Dendritic cell treated with granulocyte-macrophage colony-stimulating factor and Interleukin-4, amounts not matched to agents 40 ng/mL and 50 ng/mL, for 4 days (primary cell): ENCODE measurements at regions not wholly inside any gene's neighbourhood (a gene's known extent, or its start where the extent isn't known, plus 50 kb on each side); places are given as distances from the start of the nearest gene placed in this dataset.

Experiments used
- H3K27ac Mint-ChIP-seq: one replicate; pipeline ENCODE4 v1.8.0; 2022; ENCODE audit warnings: mild to moderate bottlenecking, mixed read lengths
- H3K27me3 Mint-ChIP-seq: one replicate; pipeline ENCODE4 v1.8.0; 2022; ENCODE audit warnings: mild to moderate bottlenecking, mixed read lengths
- H3K36me3 Mint-ChIP-seq: one replicate; pipeline ENCODE4 v1.8.0; 2022; ENCODE audit warnings: low read depth, mixed read lengths
- H3K4me1 Mint-ChIP-seq: one replicate; pipeline ENCODE4 v1.8.0; 2022; ENCODE audit warnings: low read depth, mixed read lengths
- H3K4me3 Mint-ChIP-seq: one replicate; pipeline ENCODE4 v1.8.0; 2022; ENCODE audit warnings: mild to moderate bottlenecking, moderate library complexity, mixed read lengths
- H3K9me3 Mint-ChIP-seq: one replicate; pipeline ENCODE4 v1.8.0; 2022; ENCODE audit warnings: mixed read lengths
- intact Hi-C: fragments of 100-400 bp; cut with micrococcal nuclease; formaldehyde crosslinking; loops from one replicate; pipeline ENCODE4 v1.15.0; 2022

DNA sequence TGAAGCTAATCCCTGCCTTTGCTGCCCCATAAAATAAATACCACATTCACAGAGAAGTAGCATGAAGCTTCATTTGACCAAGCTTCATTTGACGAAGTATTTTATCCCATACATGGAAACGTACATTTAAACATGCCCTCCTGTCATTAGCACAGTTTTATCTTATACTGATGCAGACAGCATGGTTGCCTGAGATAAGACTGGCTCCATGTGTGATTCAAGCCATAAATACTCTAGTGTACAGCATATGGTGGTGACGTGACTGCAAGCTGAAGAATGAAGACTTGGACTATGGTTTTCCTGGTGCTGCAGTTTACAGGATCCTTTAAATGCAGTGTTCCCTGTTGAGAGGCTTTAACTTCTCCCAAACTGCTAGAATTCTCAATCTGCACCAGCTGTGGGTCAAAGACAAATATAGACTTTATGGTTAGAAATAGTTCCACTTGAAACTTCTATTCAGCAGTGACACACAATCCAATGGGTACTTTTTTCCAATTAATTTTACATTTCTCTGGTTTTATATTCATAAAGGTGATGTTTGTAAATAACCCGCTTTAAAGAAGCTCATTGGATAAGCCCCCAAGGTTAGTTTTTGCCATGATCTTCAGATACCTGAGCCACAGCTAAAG is 64.9 kb downstream of the CYB561 start:
- H3K36me3 Mint-ChIP-seq = peaks cover 14% of the 10 kb centered on the region
- H3K27ac Mint-ChIP-seq = no peak overlapping the region
- peaks cover 17% of the 10 kb centered on the region for H3K4me1 Mint-ChIP-seq
- H3K4me3 Mint-ChIP-seq = no peak overlapping the region
- H3K9me3 Mint-ChIP-seq = peaks cover 10% of the 10 kb centered on the region
- H3K27me3 Mint-ChIP-seq = no peaks in the 10 kb centered on the region
- intact Hi-C loops = no loop called here

GRCh38 chr17:63382136-63382535 is 64.0 kb downstream of the CYB561 start:
- no peak overlapping the region for H3K4me3 Mint-ChIP-seq
- peaks cover 17% of the 10 kb centered on the region for H3K4me1 Mint-ChIP-seq
- H3K27ac Mint-ChIP-seq = no peak overlapping the region
- no peaks in the 10 kb centered on the region for H3K27me3 Mint-ChIP-seq
- peaks cover 14% of the 10 kb centered on the region for H3K36me3 Mint-ChIP-seq
- peaks cover 9% of the 10 kb centered on the region for H3K9me3 Mint-ChIP-seq
- intact Hi-C loops = no loop called here
